NCI-H82 treated with DMSO at 0.1 percent for 48 hours (cell line): ENCODE measurements at regions not wholly inside any gene's neighbourhood (a gene's known extent, or its start where the extent isn't known, plus 50 kb on each side); places are given as distances from the start of the nearest gene placed in this dataset.
"Not testable (repeated sequence)": the region's sequence is repeated elsewhere in the genome, so short reads cannot be mapped to it uniquely, and the experiment has no call there.

Experiments used
- DNase-seq: peaks from one replicate; lab custom pipeline; 2025; ENCODE audit not compliant: unreplicated experiment; lab: John Stamatoyannopoulos, UW

GRCh38 chr6:141884850-141885249 lies 247.9 kb upstream of the GJE1 start:
- DNase-seq: no peak

GRCh38 chr6:141878686-141879085 lies 254.0 kb upstream of the GJE1 start:
- no peak for DNase-seq

DNA sequence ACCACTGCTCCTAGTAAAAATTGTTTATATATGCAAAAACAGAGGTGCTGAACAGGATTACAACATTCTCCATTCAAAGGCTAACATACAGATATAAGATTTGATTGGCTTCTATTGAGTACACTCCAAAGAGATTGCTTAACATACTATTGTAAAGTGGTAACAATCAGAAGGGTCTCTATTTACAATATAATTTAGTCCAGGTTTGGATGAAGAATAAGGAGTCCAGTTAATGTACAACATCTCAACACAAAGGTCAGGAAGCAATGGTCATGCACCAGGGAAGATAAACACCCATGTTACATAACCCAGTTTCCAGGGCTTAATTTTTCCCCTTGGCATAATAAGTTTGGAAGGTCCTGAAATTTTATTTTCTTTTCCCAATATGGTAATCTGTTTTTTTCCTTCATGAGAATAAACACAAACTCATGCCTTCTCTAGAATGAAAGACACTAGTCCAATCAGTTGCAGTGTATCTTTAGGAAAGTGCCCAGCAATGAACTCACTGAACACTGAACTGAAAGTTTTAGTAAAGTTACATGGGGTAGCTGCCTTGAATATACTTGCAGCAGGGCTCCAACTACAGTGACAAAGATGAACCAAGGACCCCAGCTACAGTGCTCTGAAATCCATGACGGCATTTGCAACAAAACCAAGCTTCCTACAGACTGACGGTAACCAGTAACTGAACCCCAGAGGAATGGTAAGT lies 255.3 kb upstream of the GJE1 start:
- no peak for DNase-seq

DNA sequence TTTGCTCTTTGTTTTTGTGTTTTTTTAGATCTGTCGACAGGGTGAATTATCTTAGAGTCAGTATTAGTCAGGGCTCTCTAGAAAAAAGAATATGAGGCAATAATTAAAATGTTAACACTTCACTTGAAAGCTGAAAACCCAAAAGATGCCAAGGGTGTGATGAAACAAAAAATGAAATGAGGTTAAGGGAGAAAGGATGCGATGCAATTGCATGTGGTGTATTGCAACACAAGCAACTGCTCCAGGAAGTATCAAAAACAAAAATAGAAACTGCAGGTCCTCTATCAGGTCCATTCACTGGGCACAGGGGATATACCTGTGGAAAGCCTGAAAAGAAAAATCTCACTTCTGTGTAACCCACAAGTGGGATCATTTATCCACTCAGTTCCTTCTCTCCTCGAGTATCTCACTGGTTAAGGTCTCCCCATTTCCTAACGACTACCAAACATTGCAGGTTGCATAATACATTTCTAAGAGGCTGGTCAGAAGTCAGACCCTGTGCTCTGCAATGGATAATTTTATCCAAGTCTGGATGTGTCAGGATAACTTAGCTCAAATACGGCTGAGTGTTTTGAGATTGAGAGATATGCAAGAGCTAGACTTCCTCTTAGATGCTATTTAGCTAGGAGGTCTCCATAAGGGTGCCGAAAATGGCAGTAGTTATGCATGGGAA lies 257.7 kb upstream of the GJE1 start:
- DNase-seq: no peak

GRCh38 chr6:141869509-141869908 lies 263.2 kb upstream of the GJE1 start:
- DNase-seq: not testable (repeated sequence)

- no peak for DNase-seq
Observed at GRCh38 chr6:141867767-141868166, 265.0 kb upstream of the GJE1 start.

DNA sequence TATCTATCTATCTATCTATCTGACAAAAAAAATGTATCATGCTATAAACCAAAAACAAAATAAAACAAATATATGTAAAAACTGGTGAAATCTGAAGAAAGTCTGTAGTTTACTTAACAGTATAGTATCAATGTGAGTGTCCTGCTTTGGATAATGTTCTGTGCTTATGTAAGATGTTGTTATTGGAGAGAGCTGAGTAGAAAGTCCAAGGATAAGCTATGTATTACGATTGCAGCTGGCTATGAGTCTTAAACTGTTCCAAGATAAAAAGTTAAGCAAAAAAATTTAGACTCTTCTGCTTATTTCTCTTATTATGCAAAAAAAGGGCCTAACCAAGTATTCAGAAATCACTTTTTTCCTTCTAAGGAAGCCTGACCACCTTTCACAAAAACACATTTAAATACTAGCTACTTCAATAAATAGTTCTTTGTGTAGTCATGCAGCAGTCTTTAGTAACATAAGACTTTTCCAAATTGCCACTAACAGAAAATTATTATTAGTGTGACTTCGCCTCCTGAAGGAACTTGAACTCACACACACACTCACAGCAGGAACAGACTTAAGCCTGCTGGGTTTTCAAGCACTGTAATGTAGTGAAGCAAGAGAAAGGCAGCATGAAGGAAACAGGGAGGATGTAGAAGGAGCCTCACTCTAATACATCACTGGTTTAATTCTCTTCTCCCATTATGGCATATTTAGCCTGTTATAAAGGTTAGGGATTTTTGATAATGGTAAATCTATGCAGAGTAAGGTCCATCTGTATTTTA lies 265.8 kb upstream of the GJE1 start:
- no peak for DNase-seq

DNA sequence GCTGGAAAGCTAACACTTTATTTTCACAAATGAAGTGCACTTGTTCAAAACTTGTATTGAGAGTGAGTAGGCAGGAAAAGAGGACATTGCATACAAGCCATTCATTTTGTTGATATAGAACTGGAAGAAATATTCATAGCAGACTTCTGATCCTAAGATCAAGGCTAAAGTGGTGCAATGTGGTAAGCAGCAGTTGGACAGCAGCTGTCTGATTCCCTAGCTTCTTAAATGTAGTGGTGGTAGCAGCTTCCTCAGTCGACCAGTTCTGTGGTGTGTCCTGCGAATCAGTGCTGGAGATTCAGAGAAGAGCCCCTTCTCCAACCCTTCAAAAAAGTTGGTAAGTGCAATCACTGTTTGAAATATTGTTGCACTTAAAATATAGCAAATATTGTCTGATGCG lies 281.7 kb upstream of the GJE1 start:
- no peak for DNase-seq

DNA sequence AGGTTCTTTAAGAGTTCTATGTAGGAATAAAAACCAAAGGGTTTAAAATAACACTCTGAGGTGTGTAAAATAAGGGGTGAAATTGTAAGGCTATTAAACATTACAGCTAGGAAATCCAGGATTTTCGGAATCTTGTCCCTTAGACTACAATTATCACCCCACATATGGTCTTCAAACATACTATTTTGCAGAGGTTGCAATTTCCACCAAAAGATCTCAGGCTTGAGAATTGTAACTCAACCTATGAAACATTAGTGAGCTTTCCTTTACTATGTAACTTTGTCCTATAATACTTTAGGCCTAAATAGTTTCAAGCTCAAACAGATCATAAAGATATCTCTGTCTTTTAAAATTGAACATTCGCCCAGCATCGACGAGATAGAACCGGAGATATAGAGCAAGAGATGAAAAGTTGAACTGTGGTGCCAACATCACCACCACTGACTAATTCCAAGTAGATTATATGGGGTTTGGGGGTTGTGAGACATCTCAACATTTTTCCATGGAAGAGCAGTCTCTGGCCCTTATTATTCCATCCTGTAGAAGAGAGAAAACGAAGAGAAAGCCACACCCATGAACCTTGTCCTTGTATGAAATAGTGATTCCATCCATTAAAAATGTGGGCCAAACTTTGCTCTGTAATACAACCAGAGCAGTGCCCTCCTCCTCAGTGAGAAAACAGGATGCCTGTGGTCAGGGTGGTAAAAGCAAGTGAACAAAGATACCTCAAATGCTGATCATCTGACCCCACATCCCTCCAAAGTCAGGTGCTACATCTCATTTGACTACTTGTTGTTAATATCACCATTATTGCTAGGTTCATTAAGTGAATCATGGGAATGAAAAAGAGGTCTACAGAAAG lies 284.5 kb upstream of the GJE1 start:
- no peak for DNase-seq

GRCh38 chr6:141846639-141847038 lies 286.1 kb upstream of the GJE1 start:
- no peak for DNase-seq

DNA sequence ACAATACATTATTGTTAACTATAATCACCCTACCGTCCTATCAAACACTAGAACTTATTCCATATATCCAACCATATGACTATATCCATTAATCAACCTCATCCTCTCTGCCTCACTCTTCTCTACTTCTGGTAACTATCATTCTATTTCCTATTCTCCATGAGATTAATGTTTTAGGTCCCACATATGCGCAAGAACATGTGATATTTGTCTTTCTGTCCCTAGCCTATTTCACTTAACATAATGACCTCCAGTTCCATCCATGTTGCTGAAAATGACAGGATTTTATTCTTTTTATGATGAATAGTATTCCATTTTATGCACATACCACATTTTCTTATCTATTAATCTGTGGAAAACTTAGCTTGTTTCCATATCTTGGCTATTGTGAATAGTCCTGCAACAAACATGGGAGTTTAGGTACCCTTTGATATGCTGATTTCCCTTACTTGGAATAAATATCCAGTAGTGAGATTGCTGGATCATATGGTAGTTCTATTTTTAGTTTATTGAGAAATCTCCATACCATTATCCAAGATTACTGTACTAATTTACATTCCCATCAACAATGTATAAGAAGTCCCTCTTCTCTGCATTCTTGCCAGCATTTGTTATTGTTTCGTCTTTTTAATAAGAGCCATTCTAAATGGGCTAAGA lies 289.4 kb upstream of the GJE1 start:
- no peak for DNase-seq

DNA sequence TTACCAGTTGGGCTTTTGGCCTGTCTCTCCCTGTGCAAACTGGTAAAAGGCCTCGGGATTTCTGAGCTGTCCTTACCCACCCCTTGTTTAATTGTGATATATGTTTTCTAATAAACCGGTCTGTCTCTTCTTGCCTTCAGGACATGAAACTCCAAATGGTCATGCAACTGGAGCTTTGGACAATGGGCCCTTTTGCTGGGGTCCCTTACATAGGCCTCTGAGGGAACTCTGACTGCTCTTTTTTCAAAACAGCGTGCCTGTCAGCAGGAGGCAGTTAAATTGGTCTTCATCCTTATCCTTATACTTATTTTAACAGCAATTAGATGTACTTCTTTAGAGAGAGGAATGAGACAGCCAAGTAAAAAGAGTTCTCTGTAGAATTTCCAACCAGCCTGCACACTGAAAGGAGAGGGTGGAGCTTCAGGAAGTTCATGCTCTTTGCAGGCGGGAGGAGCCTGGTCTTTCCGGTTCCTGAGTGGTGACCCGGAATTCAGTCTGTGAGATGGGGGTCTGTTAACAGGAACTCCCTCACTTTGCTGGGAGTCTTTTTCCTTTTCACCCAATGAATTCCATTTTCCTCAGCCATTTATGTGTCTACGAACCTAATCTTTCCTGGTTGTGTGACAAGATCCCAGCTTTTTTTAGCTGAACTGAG lies 299.6 kb upstream of the GJE1 start:
- no peak for DNase-seq

DNA sequence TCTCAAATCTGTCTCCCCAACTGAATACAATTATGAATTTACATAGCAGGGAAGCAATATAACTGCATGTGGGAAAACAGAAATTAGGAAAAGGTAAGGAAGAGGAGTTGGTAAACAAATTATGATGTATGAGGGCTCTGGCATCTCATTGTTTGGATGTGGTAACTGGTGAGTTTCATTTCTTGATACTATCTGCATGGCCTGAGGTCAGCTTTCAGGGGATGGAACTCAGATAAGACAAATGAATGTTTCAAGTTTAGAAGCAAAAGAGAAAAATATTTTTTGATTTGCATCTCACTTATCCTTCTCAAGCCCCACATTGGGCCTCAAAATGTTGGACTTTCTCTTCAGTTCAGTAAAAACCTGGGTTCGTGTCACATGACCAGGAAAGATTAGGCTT lies 302.2 kb upstream of the GJE1 start:
- DNase-seq: no peak

DNA sequence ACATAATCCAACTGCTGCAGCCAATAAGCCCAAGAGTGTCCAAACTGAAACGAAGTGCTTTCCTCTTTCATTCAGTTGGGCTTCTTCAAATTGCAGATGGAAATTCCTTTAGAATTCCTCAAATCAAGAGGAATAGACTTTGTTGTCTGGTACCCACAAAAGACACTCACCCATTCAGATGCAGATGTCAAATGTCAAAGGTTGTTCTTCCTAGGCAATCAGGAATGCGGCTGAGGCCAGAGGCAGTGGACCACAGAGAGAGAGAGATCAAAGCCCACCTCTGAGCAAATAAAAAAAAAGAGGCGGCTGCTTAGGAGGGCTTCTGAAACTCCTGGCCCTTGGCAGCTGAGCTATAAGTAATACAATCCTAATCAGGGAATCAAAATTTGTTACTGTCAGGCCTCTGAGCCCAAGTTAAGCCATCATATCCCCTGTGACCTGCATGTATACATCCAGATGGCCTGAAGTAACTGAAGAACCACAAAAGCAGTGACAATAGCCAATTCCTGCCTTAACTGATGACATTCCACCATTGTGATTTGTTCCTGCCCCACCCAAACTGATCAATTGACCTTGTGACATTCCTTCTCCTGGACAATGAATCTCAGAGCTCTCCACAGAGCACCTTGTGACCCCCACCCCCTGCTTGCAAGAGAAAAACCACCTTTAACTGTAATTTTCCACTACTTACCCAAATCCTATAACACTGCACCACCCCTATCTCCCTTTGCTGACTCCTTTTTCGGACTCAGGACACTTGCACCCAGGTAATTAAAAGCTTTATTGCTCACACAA lies 303.0 kb upstream of the GJE1 start:
- no peak for DNase-seq

DNA sequence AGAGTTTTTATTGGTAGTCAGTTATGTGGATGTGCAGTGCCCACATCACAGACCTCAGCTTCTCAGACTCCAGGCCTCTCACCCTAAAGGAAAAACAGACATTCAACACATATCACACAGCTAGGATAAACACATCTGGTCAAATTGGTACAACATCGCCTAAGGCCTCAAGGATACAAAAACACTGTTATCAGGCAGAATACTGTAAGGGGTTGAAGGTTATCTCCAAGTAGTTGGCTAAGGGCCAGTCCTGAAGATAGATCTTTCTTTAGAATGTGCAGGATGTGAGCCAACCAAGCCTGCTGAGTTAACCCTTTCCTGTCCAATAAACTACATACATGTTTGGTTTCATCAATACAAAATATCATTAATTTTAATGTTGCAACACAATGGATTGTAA lies 308.4 kb upstream of the GJE1 start:
- DNase-seq: no peak

DNA sequence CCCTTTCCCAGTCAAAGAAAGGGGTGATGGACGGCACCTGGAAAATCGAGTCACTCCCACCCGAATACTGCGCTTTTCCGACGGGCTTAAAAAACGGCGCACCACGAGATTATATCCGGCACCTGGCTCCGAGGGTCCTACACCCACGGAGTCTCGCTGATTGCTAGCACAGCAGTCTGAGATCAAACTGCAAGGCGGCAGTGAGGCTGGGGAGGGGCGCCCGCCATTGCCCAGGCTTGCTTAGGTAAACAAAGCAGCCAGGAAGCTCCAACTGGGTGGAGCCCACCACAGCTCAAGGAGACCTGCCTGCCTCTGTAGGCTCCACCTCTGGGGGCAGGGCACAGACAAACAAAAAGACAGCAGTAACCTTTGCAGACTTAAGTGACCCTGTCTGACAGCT lies 317.7 kb upstream of the GJE1 start:
- DNase-seq: not testable (repeated sequence)

GRCh38 chr6:141809901-141810300 lies 322.8 kb upstream of the GJE1 start:
- DNase-seq: no peak

DNA sequence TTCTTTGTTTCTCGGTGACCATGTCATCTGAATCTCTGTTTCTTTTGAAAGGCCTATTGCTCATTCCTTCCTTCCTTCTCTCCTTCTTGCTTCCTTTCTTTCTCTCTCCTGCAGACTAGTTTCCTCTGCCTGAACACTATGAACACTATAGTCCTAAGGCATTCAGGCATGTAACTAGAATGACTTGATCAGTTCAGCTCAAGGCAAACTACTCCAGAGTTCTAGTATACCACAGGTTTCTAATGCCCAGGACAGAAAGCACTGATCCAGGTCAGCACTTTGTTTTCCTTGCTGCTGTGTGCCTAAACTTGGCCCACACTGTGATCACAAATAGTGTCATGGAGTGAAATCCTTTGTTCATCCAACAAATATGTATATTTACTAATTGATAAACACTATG lies 324.1 kb upstream of the GJE1 start:
- no peak for DNase-seq

DNA sequence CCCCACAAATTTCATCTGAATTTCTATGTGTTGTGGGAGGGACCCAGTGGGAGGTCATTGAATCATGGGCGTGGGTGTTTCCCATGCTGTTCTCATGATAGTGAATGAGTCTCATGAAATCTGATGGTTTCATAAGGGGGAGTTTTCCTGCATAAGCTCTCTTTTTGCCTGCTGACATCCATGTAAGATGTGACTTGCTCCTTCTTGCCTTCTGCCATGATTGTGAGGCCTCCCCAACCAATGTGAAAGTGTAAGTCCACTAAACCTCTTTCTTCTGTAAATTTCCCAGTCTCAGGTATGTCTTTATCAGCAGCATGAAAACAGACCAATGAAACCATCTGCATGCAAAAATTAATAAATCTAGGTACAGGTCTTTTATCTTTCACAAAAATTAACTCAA lies 331.8 kb upstream of the GJE1 start:
- DNase-seq: not testable (repeated sequence)
